H9 (cell line): ENCODE measurements at regions not wholly inside any gene's neighbourhood (a gene's known extent, or its start where the extent isn't known, plus 50 kb on each side); places are given as distances from the start of the nearest gene placed in this dataset.

Experiments used
- DNase-seq: peaks from one replicate; pipeline ENCODE4 v3.0.0-alpha.2; 2017
- H2AFZ ChIP-seq: one replicate; pipeline ENCODE4 v1.6.1; 2013; ENCODE audit warnings: mild to moderate bottlenecking, low read length, control low read depth, moderate library complexity
- H2AK5ac ChIP-seq: 2 replicates; pipeline ENCODE4 v1.6.1; 2013; ENCODE audit warnings: low read length, control low read depth, mixed read lengths; ENCODE audit not compliant: insufficient read length
- H2BK120ac ChIP-seq: one replicate; pipeline ENCODE4 v1.6.1; 2013; ENCODE audit warnings: low read depth, mild to moderate bottlenecking, low read length, control low read depth, inconsistent platforms; ENCODE audit not compliant: poor library complexity, severe bottlenecking
- H2BK12ac ChIP-seq: 2 replicates; pipeline ENCODE4 v1.6.1; 2013; ENCODE audit warnings: low read length, control low read depth, mixed read lengths, low read depth; ENCODE audit not compliant: insufficient read length
- H2BK15ac ChIP-seq: 2 replicates; pipeline ENCODE4 v1.6.1; 2013; ENCODE audit warnings: low read depth, low read length, control low read depth
- H2BK20ac ChIP-seq: one replicate; pipeline ENCODE4 v1.6.1; 2013; ENCODE audit warnings: low read depth, mild to moderate bottlenecking, low read length, control low read depth, inconsistent platforms; ENCODE audit not compliant: poor library complexity, severe bottlenecking
- H2BK5ac ChIP-seq: 2 replicates; pipeline ENCODE4 v1.6.1; 2013; ENCODE audit warnings: low read length, control low read depth, mixed read lengths; ENCODE audit not compliant: insufficient read length
- H3K14ac ChIP-seq: 2 replicates; pipeline ENCODE4 v1.6.1; 2013; ENCODE audit warnings: low read length, control low read depth; ENCODE audit not compliant: insufficient read depth
- H3K18ac ChIP-seq: 2 replicates; pipeline ENCODE4 v1.6.1; 2013; ENCODE audit warnings: low read depth, mild to moderate bottlenecking, mixed read lengths, low read length, control low read depth; ENCODE audit not compliant: insufficient read length
- H3K23ac ChIP-seq: 2 replicates; pipeline ENCODE4 v1.6.1; 2013; ENCODE audit warnings: low read length, control low read depth, mixed read lengths, low read depth; ENCODE audit not compliant: insufficient read length
- H3K23me2 ChIP-seq: 2 replicates; pipeline ENCODE4 v1.6.1; 2013; ENCODE audit warnings: low read depth, mild to moderate bottlenecking, mixed read lengths, low read length, control low read depth; ENCODE audit not compliant: insufficient read length, poor library complexity, severe bottlenecking
- H3K27ac ChIP-seq: 2 replicates; pipeline ENCODE4 v1.5.1; 2013; ENCODE audit warnings: low read length, control low read depth, mixed read lengths, low read depth; ENCODE audit not compliant: insufficient read length
- H3K27me3 ChIP-seq: 2 replicates; pipeline ENCODE4 v1.6.1; 2013; ENCODE audit warnings: low read length, control low read depth, inconsistent platforms; ENCODE audit not compliant: insufficient read depth
- H3K4ac ChIP-seq: 2 replicates; pipeline ENCODE4 v1.6.1; 2013; ENCODE audit warnings: low read depth, mild to moderate bottlenecking, control low read depth, inconsistent platforms, low read length, moderate library complexity
- H3K4me1 ChIP-seq: 2 replicates; pipeline ENCODE4 v1.6.1; 2013; ENCODE audit warnings: low read length, control low read depth, inconsistent platforms; ENCODE audit not compliant: insufficient read depth
- H3K4me2 ChIP-seq: 2 replicates; pipeline ENCODE4 v1.6.1; 2013; ENCODE audit warnings: low read length, control low read depth, mixed read lengths; ENCODE audit not compliant: insufficient read length, insufficient read depth
- H3K56ac ChIP-seq: 2 replicates; pipeline ENCODE4 v1.6.1; 2013; ENCODE audit warnings: low read depth, mild to moderate bottlenecking, mixed read lengths, low read length, control low read depth; ENCODE audit not compliant: insufficient read length
- H3K79me1 ChIP-seq: 2 replicates; pipeline ENCODE4 v1.6.1; 2013; ENCODE audit warnings: low read depth, mild to moderate bottlenecking, moderate library complexity, low read length, control low read depth, inconsistent platforms; ENCODE audit not compliant: insufficient read depth, poor library complexity, severe bottlenecking
- H3K79me2 ChIP-seq: 2 replicates; pipeline ENCODE4 v1.6.1; 2013; ENCODE audit warnings: low read length, control low read depth, inconsistent platforms; ENCODE audit not compliant: insufficient read depth
- H3K9ac ChIP-seq: 2 replicates; pipeline ENCODE4 v1.6.1; 2013; ENCODE audit warnings: low read length, control low read depth, mixed read lengths; ENCODE audit not compliant: insufficient read length; ENCODE audit errors: extremely low read depth
- H3K9me3 ChIP-seq: one replicate; pipeline ENCODE4 v1.6.1; 2013; ENCODE audit warnings: low read depth, low read length, inconsistent platforms; ENCODE audit not compliant: control insufficient read depth
- H3T11ph ChIP-seq: one replicate; pipeline ENCODE4 v1.6.1; 2013; ENCODE audit warnings: mild to moderate bottlenecking, low read length, control low read depth, inconsistent platforms
- H4K20me1 ChIP-seq: one replicate; pipeline ENCODE4 v1.6.1; 2013; ENCODE audit not compliant: control insufficient read depth, insufficient read length, insufficient read depth
- H4K5ac ChIP-seq: 2 replicates; pipeline ENCODE4 v1.6.1; 2013; ENCODE audit warnings: low read depth, mild to moderate bottlenecking, mixed read lengths, low read length, control low read depth; ENCODE audit not compliant: insufficient read length
- H4K8ac ChIP-seq: replicated peaks from 2 replicates; pipeline ENCODE4 v1.6.1; 2013; ENCODE audit warnings: low read length, control low read depth, mixed read lengths, low read depth; ENCODE audit not compliant: insufficient read length
- H4K91ac ChIP-seq: 2 replicates; pipeline ENCODE4 v1.6.1; 2013; ENCODE audit warnings: low read depth, mild to moderate bottlenecking, moderate library complexity, mixed read lengths, low read length, control low read depth; ENCODE audit not compliant: insufficient read length
- H3K27ac Mint-ChIP-seq, 3 experiments: 2 replicates in 2 of 3; 3 replicates in 1 of 3; pipeline ENCODE4 v1.8.0; 2020 to 2021; ENCODE audit warnings: mixed read lengths in 3 of 3, mild to moderate bottlenecking in 1 of 3, moderate library complexity in 1 of 3
- H3K27me3 Mint-ChIP-seq: 2 replicates; pipeline ENCODE4 v1.8.0; 2021; ENCODE audit warnings: low read depth, mild to moderate bottlenecking, moderate library complexity, mixed read lengths
- H3K36me3 Mint-ChIP-seq, 3 experiments: 2 replicates in 2 of 3; 3 replicates in 1 of 3; pipeline ENCODE4 v1.8.0; 2020 to 2021; ENCODE audit warnings: low read depth in 3 of 3, mixed read lengths in 3 of 3; ENCODE audit not compliant: insufficient read depth in 1 of 3
- H3K4me1 Mint-ChIP-seq, 2 experiments: 2 replicates each; pipeline ENCODE4 v1.8.0; 2020; ENCODE audit warnings: mixed read lengths in 2 of 2
- H3K4me3 Mint-ChIP-seq, 2 experiments: 2 replicates in 1 of 2; 3 replicates in 1 of 2; pipeline ENCODE4 v1.8.0; 2020 to 2021; ENCODE audit warnings: mild to moderate bottlenecking in 2 of 2, mixed read lengths in 2 of 2, moderate library complexity in 1 of 2
- H3K9me3 Mint-ChIP-seq, 2 experiments: 2 replicates in 1 of 2; 3 replicates in 1 of 2; pipeline ENCODE4 v1.8.0; 2020; ENCODE audit warnings: mild to moderate bottlenecking in 2 of 2, mixed read lengths in 2 of 2, moderate library complexity in 1 of 2
- TF ChIP-seq, protein P1 (sequence below): fragments of 200-600 bp; sonication (generic); conservative IDR thresholded peaks from 3 replicates; pipeline ENCODE4 v1.8.0; 2021; ENCODE audit warnings: antibody characterized with exemption, mild to moderate bottlenecking

DNA sequence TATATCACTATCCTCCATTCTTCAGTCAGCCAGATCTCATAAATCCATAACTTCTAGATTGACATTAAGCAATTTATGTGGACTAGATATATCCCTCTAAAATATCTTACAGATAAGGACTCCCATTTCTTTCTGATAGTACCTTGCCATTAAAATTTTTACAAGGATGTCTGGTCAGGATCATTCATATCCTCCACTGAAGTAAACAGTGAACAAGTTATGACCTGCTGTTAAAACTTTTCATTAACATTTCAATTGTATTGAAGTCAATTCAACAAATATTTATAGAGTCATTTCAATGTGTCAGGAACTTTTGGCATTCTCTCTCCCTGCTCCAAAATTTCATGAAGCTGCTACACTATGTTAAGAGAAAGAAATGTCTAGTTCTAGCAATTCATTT is 1159.6 kb downstream of the CDH12 start:
- Histone ChIP-seq H4K20me1 (no peaks in the 10 kb centered on the region), H2BK5ac (no peak overlapping the region), H3K23me2 (no peaks in the 10 kb centered on the region), H2AFZ (no peak overlapping the region), H2BK12ac (no peak overlapping the region), H4K8ac (no peak overlapping the region), H3K4me2 (no peak overlapping the region), H3K4ac (no peak overlapping the region), H3K18ac (no peak overlapping the region), H3K79me1 (no peaks in the 10 kb centered on the region), H3T11ph (no peak overlapping the region), H2BK20ac (no peak overlapping the region), H2AK5ac (no peak overlapping the region), H2BK120ac (no peak overlapping the region), H3K4me1 (no peaks in the 10 kb centered on the region), H3K23ac (no peak overlapping the region), H3K27ac (no peak overlapping the region), H4K5ac (no peak overlapping the region), H3K27me3 (no peaks in the 10 kb centered on the region), H2BK15ac (no peak overlapping the region), H3K14ac (no peak overlapping the region), H4K91ac (no peak overlapping the region), H3K9ac (no peak overlapping the region), H3K56ac (no peak overlapping the region), H3K79me2 (no peaks in the 10 kb centered on the region), H3K9me3 (no peaks in the 10 kb centered on the region)
- TF ChIP-seq, protein P1, sequence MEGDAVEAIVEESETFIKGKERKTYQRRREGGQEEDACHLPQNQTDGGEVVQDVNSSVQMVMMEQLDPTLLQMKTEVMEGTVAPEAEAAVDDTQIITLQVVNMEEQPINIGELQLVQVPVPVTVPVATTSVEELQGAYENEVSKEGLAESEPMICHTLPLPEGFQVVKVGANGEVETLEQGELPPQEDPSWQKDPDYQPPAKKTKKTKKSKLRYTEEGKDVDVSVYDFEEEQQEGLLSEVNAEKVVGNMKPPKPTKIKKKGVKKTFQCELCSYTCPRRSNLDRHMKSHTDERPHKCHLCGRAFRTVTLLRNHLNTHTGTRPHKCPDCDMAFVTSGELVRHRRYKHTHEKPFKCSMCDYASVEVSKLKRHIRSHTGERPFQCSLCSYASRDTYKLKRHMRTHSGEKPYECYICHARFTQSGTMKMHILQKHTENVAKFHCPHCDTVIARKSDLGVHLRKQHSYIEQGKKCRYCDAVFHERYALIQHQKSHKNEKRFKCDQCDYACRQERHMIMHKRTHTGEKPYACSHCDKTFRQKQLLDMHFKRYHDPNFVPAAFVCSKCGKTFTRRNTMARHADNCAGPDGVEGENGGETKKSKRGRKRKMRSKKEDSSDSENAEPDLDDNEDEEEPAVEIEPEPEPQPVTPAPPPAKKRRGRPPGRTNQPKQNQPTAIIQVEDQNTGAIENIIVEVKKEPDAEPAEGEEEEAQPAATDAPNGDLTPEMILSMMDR, result no peak
- Mint-ChIP-seq H3K27ac (no peak overlapping the region), H3K36me3 (no peaks in the 10 kb centered on the region; a peak in 1 of 7 replicates), H3K4me1 (no peaks in the 10 kb centered on the region), H3K9me3 (peaks cover 3 to 6% of the 10 kb centered on the region in 2 experiments; a peak in 3 of 5 replicates), H3K27me3 (peaks cover 2% of the 10 kb centered on the region; the same call in 1 of the 2 replicates), H3K4me3 (no peak overlapping the region)
- DNase-seq, result no peak
